Suppressor macrophage treated with lipopolysaccharide for 1 hour (primary cell): ENCODE measurements at regions not wholly inside any gene's neighbourhood (a gene's known extent, or its start where the extent isn't known, plus 50 kb on each side); places are given as distances from the start of the nearest gene placed in this dataset.

Source experiments
- DNase-seq, 3 donors: peaks; one replicate each; pipeline ENCODE4 v3.0.0-alpha.2; 2020 to 2022

GRCh38 chr20:16174311-16174710 lies 398.9 kb downstream of the KIF16B start:
- DNase-seq = no peak

GRCh38 chr20:16173044-16173443 lies 400.2 kb downstream of the KIF16B start:
- no peak for DNase-seq

GRCh38 chr20:16171180-16171579 lies 402.1 kb downstream of the KIF16B start:
- DNase-seq = no peak

- DNase-seq = no peak
Observed at GRCh38 chr20:16170406-16170971, 402.8 kb downstream of the KIF16B start.

GRCh38 chr20:16167423-16168130 lies 405.7 kb downstream of the KIF16B start:
- no peak for DNase-seq

- DNase-seq = no peak
Observed at GRCh38 chr20:16166737-16167136, 406.5 kb downstream of the KIF16B start.

GRCh38 chr20:16158976-16159286 lies 414.3 kb downstream of the KIF16B start:
- DNase-seq = no peak

- DNase-seq = no peak
Observed at GRCh38 chr20:16158090-16158975, 414.9 kb downstream of the KIF16B start.

GRCh38 chr20:16147916-16148315 lies 425.3 kb downstream of the KIF16B start:
- no peak for DNase-seq

GRCh38 chr20:16147216-16147615 lies 426.0 kb downstream of the KIF16B start:
- DNase-seq = no peak

GRCh38 chr20:16145919-16146318 lies 427.3 kb downstream of the KIF16B start:
- no peak for DNase-seq

GRCh38 chr20:16143596-16143995 lies 429.7 kb downstream of the KIF16B start:
- no peak for DNase-seq

- DNase-seq = no peak
Observed at GRCh38 chr20:16135630-16136029, 437.6 kb downstream of the KIF16B start.

GRCh38 chr20:16132036-16132798 lies 441.0 kb downstream of the KIF16B start:
- DNase-seq = no peak

- no peak for DNase-seq
Observed at GRCh38 chr20:16129411-16129810, 443.8 kb downstream of the KIF16B start.

- DNase-seq = no peak
Observed at GRCh38 chr20:16128538-16129106, 444.6 kb downstream of the KIF16B start.

- DNase-seq = no peak
Observed at GRCh38 chr20:16125816-16126215, 447.4 kb downstream of the KIF16B start.

GRCh38 chr20:16124911-16125776 lies 448.1 kb downstream of the KIF16B start:
- DNase-seq = no peak

GRCh38 chr20:16124491-16124890 lies 448.8 kb downstream of the KIF16B start:
- no peak for DNase-seq

- no peak for DNase-seq
Observed at GRCh38 chr20:16123623-16124022, 449.6 kb downstream of the KIF16B start.

GRCh38 chr20:16119909-16120308 lies 453.3 kb downstream of the KIF16B start:
- DNase-seq = no peak
